Hematopoietic multipotent progenitor cell (in vitro differentiated cells): ENCODE measurements at regions not wholly inside any gene's neighbourhood (a gene's known extent, or its start where the extent isn't known, plus 50 kb on each side); places are given as distances from the start of the nearest gene placed in this dataset.

Experiments used
- DNase-seq, 3 donors: peaks; one replicate each; pipeline ENCODE4 v3.0.0-alpha.2; 2011 to 2015; ENCODE audit warnings: low read depth in 2 of 3, low spot score in 2 of 3

DNA sequence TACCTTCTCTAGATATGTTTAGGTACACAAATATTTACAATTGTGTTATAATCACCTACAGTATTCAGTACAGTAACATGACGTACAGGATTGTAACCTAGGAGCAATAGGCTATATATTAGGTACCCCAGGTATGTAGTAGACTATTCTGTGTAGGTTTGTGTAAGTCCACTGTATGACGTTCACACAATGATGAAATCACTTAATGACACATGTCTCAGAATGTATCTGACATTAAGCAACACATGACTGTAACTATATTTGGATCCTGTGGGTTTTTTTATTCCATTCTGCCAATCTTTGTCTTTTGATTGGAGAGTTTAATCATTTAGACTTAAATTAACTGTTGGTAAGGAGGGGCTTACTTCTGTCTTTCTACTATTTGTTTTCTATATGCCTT, 52.1 kb downstream of the STYXL2 start:
- DNase-seq: no peak

DNA sequence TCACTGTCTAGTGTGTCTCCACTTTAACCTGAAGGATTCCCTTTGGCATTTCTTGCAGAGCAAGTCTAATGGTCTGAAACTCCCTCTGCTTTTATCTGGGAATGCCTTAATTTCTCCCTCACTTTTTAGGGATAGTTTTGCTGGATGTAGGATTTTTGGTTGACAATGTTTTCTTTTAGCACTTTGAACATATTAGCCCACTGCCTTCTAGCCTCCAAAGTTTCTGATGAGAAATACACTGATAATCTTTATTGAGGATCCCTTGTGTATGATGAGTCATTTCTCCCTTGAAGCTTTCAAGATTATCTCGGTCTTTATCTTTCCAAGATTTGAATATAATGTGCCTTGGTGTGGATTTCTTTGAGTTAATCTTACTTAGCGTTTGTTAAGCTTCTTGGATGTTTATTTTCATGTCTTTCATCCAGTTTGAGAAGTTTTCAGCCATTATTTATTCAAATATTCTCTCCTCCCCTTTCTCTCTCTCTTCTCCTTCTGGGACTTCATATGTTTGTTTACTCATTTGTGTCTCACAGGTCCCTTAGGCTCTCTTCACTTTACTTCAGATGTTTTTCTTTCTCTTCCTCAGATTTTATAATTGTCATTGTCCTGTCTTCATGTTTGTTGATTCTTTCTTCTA, 53.1 kb downstream of the STYXL2 start:
- no peak for DNase-seq

GRCh38 chr1:167148421-167148820, 54.5 kb downstream of the STYXL2 start:
- no peak for DNase-seq

DNA sequence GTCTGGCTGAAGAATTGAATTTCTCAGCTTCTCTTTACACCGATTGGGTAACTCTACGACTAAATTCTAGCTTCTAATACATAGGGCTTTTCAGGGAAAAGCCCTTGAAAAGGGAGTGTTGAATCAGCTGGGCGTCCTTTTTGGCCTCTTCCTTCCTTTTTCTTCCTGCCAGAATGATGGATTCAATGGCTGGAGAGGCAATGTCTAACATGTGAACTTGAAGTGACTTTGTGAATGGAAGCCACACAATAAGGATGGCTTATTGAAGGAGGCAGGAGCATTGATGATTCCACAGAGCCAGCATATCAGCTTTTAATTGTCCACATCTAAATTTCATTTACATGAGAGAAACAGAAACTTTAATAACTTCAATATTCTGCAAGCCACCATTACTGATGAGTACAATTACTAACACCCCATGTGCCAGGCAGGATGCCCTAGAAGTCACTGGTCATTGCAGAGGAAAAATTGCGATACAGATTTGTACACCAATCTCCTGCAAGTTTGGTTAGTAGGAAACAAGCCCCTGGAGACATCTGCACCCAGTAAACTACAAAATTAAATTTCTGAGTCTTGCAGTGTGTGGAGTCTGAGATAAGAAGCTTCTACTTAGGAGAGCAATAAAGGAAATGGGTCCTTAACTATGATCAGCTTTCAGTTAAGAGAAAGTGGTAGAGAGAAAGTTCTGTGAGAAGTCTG, 56.1 kb downstream of the STYXL2 start:
- peak in 1 of 3 donors; percentile 36 for DNase-seq

- DNase-seq: no peak
Observed at GRCh38 chr1:167150492-167150833, 56.6 kb downstream of the STYXL2 start.

GRCh38 chr1:167152192-167152876, 58.5 kb downstream of the STYXL2 start:
- DNase-seq: no peak

GRCh38 chr1:167156466-167156865, 62.6 kb downstream of the STYXL2 start:
- DNase-seq: no peak

GRCh38 chr1:167157114-167157513, 63.2 kb downstream of the STYXL2 start:
- no peak for DNase-seq

- DNase-seq: no peak
Observed at GRCh38 chr1:167158111-167158812, 62.4 kb upstream of the POU2F1 start.

DNA sequence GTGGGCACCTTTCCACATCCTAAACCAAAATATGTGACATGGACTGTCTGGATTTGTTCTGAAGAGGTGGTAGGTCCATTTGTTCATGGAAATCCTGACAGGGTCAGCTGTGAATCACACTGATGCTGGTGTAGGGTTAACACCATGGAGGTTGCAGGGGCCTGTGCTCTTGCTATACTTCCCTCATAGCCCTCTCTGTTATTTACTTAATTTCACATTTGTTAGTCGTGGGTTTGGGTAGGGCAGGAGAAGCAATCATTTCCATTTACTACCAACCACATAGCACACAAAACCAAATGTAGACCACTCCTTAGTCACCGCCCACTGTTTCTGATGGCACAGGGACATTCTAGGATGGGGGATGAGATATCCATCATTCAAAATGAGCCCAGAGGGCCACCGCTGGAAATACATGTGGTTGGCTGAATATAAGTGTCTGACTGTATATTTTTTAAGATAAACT, 61.8 kb upstream of the POU2F1 start:
- DNase-seq: no peak

- DNase-seq: no peak
Observed at GRCh38 chr1:167159782-167160181, 60.9 kb upstream of the POU2F1 start.

DNA sequence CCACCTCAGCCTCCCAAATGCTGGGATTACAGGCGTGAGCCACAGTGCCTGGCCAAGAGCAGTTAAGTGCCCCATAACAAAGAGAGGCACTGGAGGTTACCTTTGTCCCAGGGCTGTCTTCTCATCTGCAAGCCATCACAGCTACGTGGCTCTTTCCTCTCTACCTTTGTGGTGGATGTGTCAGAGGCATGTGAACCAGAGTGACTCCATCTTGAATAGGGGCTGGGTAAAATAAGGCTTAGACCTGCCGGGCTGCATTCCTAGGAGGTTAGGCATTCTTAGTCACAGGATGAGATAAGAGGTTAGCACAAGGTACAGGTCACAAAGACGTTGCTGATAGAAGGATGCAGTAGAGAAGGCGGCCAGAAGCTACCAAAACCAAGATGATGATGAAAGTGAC, 59.4 kb upstream of the POU2F1 start:
- DNase-seq: no peak

DNA sequence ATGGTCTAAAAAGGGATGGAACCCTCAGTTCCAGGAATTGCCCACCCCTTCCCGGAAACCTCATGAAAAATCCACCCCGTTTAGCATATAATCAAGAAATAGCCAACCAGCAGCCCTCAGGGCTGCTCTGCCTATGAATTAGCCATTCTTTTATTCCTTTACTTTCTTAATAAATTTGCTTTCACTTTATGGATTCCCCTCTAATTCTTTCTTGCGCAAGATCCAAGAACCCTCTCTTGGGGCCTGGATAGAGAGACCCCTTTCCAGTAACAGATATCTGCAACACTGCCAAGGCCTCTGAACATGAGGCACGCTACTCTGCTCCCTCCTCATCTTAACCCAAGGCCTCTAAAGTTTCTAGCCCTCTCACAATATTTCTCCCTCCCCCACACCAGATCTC, 58.9 kb upstream of the POU2F1 start:
- DNase-seq: no peak

DNA sequence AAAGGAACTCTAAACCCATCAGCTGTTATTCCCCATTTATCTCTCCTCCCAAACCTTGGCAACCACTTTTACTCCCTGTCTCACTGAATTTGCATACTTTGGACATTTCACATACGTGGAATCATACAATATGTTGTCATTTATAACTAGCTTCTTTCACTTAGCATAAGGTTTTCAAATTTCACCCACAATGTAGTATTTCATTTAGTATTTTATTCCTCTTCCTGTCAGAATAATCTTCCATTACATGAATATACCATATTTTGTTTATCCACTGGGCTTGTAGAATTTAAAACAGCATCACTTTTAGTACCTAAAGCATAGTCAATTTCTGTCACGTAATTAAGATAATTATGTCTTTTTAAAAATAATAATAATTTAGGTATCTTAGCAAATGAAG, 55.5 kb upstream of the POU2F1 start:
- no peak for DNase-seq

- no peak for DNase-seq
Observed at GRCh38 chr1:167165948-167166689, 54.6 kb upstream of the POU2F1 start.

GRCh38 chr1:167166690-167167075, 54.0 kb upstream of the POU2F1 start:
- no peak for DNase-seq

GRCh38 chr1:167168424-167168823, 52.3 kb upstream of the POU2F1 start:
- no peak for DNase-seq

DNA sequence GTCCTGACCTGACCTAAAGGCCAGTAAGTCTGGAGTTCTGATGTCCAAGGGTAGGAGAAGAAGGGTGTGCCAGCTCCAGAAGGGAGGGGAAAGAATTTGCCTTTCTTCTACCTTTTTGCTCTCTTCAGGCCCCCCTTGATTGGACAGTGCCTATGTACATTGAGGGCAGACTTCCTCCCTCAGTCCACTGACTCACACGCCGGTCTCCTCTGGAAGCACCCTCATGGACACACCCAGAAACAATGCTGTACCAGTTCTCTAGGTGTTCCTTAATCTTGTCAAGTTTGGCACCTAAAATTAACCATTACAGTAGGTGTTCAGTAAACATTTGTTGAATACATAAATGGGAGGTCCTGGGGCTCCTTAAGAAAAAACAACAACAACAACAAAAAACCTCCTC, 51.0 kb upstream of the POU2F1 start:
- no peak for DNase-seq
